ENCODE measurements at regions not wholly inside any gene's neighbourhood (a gene's known extent, or its start where the extent isn't known, plus 50 kb on each side); places are given as distances from the start of the nearest gene placed in this dataset.
A peak's percentile ranks its signal among the peaks of the same experiment; 100 is the strongest.

GRCh38 chr5:138651767-138652117 is 76.5 kb upstream of the HSPA9 start:
- peaks cover 0 to 100% (median 8%) of the 10 kb centered on the region in 7 donors for H3K27me3 ChIP-seq (replicated peaks in 1 of 7)
- intact Hi-C loops (cut with DNase I; ENCODE audit: low total_unique reads), result no loop called here
- H3K4me1 ChIP-seq, result peaks cover 20 to 74% (median 47%) of the 10 kb centered on the region in 6 donors
- no peak for DNase-seq
- TF ChIP-seq POLR2AphosphoS5 (IDR thresholded peaks at IDR 0.05), result no peak
- TF ChIP-seq POLR2A (IDR thresholded peaks at IDR 0.05), result no peak
- no peak for TF ChIP-seq CTCF (IDR thresholded peaks at IDR 0.05 in 8 of 11, conservative IDR thresholded peaks at IDR 0.05 in 3 of 11)
- no peaks in the 10 kb centered on the region for H3K36me3 ChIP-seq
- 75 to 83% (median 79%) methylated on average over 6 of the region's 6 CpGs for WGBS, 5 donors
- no peaks in the 10 kb centered on the region for H3K9me3 ChIP-seq
- no peak overlapping the region for H3K4me3 ChIP-seq
- H3K27ac ChIP-seq, result no peak overlapping the region

DNA sequence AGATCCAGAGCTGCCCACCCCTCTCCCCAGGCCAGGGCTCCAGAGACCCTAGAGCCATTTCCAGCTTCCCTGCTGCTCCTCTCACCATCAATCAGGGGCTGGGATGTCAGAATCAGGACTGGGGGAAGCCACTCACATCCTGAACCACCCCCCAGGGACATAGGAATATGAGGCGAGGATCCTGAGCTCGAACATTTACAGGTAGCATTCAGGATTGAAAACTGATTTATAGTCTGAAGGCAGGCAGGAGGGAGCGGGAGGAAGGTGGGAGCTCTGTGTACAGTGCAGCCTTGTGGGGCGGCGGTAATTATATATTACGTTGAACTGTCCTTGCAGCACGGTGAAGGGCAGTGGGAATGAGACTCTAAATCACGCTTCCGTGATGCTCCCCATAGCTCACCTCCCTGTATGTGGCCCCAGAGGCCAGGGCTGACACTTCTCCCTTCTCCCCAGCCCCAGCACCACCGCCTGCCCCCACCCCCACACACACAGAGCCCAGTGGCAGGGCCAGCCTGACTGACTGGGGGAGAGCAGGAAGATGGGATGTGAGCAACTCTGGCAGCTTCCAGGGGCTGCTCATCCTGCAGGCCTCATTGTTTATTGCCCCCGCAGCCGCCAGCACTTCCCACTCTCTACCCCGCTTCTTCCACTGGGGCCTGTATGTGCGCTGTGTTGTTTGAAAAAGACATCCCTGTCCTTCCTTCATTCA is 76.0 kb upstream of the HSPA9 start:
- DNase-seq, result no peak
- Histone ChIP-seq H3K27ac (no peak overlapping the region), H3K4me3 (no peak overlapping the region), H3K4me1 (peaks cover 20 to 78% (median 47%) of the 10 kb centered on the region in 6 donors), H3K9me3 (no peaks in the 10 kb centered on the region), H3K27me3 (replicated peaks in 1 of 7) (peaks cover 0 to 100% (median 8%) of the 10 kb centered on the region in 7 donors), H3K36me3 (no peaks in the 10 kb centered on the region)
- TF ChIP-seq POLR2A (IDR thresholded peaks at IDR 0.05) (no peak), POLR2AphosphoS5 (IDR thresholded peaks at IDR 0.05) (no peak), CTCF (IDR thresholded peaks at IDR 0.05 in 8 of 11, conservative IDR thresholded peaks at IDR 0.05 in 3 of 11) (no peak)
- 57 to 62% (median 61%) methylated on average over 14 of the region's 14 CpGs for WGBS, 5 donors
- intact Hi-C loops (cut with DNase I; ENCODE audit: low total_unique reads), result no loop called here

DNA sequence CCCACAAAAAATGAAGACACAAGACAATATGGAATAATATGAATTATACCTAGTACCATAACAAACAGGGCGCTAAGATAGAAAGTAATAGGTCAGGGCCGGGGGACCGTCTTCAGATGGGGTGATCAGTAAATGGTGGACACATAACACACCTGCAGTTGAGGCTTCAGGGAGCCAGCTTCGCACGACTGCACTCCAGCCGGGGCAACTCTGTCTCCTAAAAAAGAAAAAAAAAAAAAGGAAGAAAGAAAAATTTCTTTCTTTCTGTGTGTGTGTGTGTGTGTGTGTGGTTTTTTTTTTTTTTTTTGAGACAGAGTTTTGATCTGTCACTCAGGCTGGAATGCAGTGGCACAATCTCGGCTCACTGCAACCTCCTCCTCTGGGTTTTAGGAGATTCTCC is 75.0 kb upstream of the HSPA9 start:
- 61 to 74% (median 69%) methylated on average over 7 of the region's 7 CpGs for WGBS, 5 donors
- no peaks in the 10 kb centered on the region for H3K9me3 ChIP-seq
- no peak overlapping the region for H3K4me3 ChIP-seq
- intact Hi-C loops (cut with DNase I; ENCODE audit: low total_unique reads), result no loop called here
- no peak for TF ChIP-seq POLR2A (IDR thresholded peaks at IDR 0.05)
- no peak for TF ChIP-seq POLR2AphosphoS5 (IDR thresholded peaks at IDR 0.05)
- no peak for TF ChIP-seq CTCF (IDR thresholded peaks at IDR 0.05 in 8 of 11, conservative IDR thresholded peaks at IDR 0.05 in 3 of 11)
- peaks cover 0 to 99% (median 8%) of the 10 kb centered on the region in 7 donors for H3K27me3 ChIP-seq (replicated peaks in 1 of 7)
- H3K36me3 ChIP-seq, result no peaks in the 10 kb centered on the region
- DNase-seq, result no peak
- peaks cover 20 to 69% (median 43%) of the 10 kb centered on the region in 6 donors for H3K4me1 ChIP-seq
- peak overlapping the region in 2 of 8 donors; percentile 42 to 49 for H3K27ac ChIP-seq

GRCh38 chr5:138649775-138650174 is 74.6 kb upstream of the HSPA9 start:
- peaks cover 0 to 97% (median 8%) of the 10 kb centered on the region in 7 donors for H3K27me3 ChIP-seq (replicated peaks in 1 of 7)
- intact Hi-C loops (cut with DNase I; ENCODE audit: low total_unique reads), result no loop called here
- no peak overlapping the region for H3K4me3 ChIP-seq
- TF ChIP-seq POLR2A (IDR thresholded peaks at IDR 0.05) (no peak), CTCF (IDR thresholded peaks at IDR 0.05 in 8 of 11, conservative IDR thresholded peaks at IDR 0.05 in 3 of 11) (no peak), POLR2AphosphoS5 (IDR thresholded peaks at IDR 0.05) (no peak)
- peak overlapping the region in 5 of 8 donors; percentile 42 to 69 (median 49) for H3K27ac ChIP-seq
- no peaks in the 10 kb centered on the region for H3K9me3 ChIP-seq
- 52 to 67% (median 53%) methylated on average over 3 of the region's 3 CpGs for WGBS, 5 donors
- peaks cover 17 to 64% (median 39%) of the 10 kb centered on the region in 6 donors for H3K4me1 ChIP-seq
- DNase-seq, result no peak
- no peaks in the 10 kb centered on the region for H3K36me3 ChIP-seq
